Testis (tissue), 2 donors: ENCODE measurements at regions not wholly inside any gene's neighbourhood (a gene's known extent, or its start where the extent isn't known, plus 50 kb on each side); places are given as distances from the start of the nearest gene placed in this dataset.
"Not testable (repeated sequence)": the region's sequence is repeated elsewhere in the genome, so short reads cannot be mapped to it uniquely, and the experiment has no call there.

Source experiments
- CTCF ChIP-seq, 3 experiments: fragments of 450-650 bp in 2 of 3; fragments of 200-600 bp in 1 of 3; sonication (generic) in 1 of 3; IDR thresholded peaks; one replicate each; pipeline ENCODE4 v1.5.1; 2016 to 2019; ENCODE audit warnings: antibody characterized with exemption in 3 of 3, mild to moderate bottlenecking in 2 of 3, moderate library complexity in 1 of 3
- POLR2A ChIP-seq: fragments of 450-650 bp; IDR thresholded peaks from one replicate; pipeline ENCODE4 v1.6.1; 2017; ENCODE audit warnings: antibody characterized with exemption, mild to moderate bottlenecking, moderate library complexity

GRCh38 chr2:89325894-89326293 lies 634.4 kb downstream of the RPIA start:
- not testable (repeated sequence) for TF ChIP-seq CTCF (IDR thresholded peaks at IDR 0.05); POLR2A
